ENCODE measurements at regions not wholly inside any gene's neighbourhood (a gene's known extent, or its start where the extent isn't known, plus 50 kb on each side); places are given as distances from the start of the nearest gene placed in this dataset.

DNA sequence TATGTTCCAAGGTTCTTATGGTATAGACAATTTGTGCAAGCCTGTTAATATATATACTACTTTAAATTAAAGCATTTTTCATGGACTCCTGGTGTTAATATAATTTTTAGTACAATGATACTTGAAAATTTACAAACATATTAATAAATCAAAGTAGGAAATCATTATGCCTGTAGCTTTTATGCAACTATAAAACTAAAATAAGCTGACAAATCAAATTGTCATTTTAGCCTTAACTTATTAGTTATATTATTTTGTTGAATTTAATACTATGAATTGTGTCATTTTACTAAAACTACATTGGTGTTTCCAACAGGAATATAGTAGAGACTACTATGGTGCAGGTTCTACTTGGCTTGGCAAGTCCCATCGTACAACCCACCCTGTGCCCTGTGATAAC, 96.0 kb downstream of the MED10 start:
- no peaks in the 10 kb centered on the region for H3K27me3 ChIP-seq (ENCODE audit: insufficient read depth, poor library complexity, severe bottlenecking)
- H3K27ac ChIP-seq (replicated peaks): no peak overlapping the region
- no peak for DNase-seq (ENCODE audit: low read depth in 1 of 2, low spot score in 1 of 2)
- H3K4me3 ChIP-seq (replicated peaks; ENCODE audit: insufficient read depth, low read length): no peak overlapping the region
- TF ChIP-seq REST (IDR thresholded peaks at IDR 0.05; ENCODE audit: insufficient replicate concordance, low read depth) (no peak), GABPA (IDR thresholded peaks at IDR 0.05; ENCODE audit: low read depth) (no peak), POLR2AphosphoS5 (IDR thresholded peaks at IDR 0.05; ENCODE audit: low read depth) (no peak), CTCF (IDR thresholded peaks at IDR 0.05; ENCODE audit: insufficient read depth, low read length) (no peak), SPI1 (IDR thresholded peaks at IDR 0.05; ENCODE audit: borderline replicate concordance, low read depth) (no peak)

DNA sequence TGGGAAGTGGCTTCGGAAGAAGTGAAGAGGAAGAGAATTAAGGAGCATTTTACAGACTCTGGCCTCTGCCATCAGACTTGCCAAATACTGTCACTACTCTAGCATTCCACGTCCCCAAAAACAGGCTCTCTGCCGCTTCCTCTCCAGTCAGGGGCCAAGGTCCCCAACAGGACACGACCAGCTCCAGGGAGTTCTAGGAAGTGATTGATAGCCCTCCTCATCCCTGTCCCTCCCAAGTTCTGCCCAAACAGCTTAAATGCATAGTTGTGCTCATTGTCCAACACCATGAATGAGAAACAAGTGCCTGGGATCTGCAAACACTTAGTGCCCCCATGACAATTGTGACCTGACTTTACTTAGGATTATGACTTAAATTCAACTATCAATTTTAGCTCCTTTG, 96.5 kb downstream of the MED10 start:
- TF ChIP-seq GABPA (IDR thresholded peaks at IDR 0.05; ENCODE audit: low read depth) (no peak), SPI1 (IDR thresholded peaks at IDR 0.05; ENCODE audit: borderline replicate concordance, low read depth) (no peak), CTCF (IDR thresholded peaks at IDR 0.05; ENCODE audit: insufficient read depth, low read length) (no peak), POLR2AphosphoS5 (IDR thresholded peaks at IDR 0.05; ENCODE audit: low read depth) (no peak), REST (IDR thresholded peaks at IDR 0.05; ENCODE audit: insufficient replicate concordance, low read depth) (no peak)
- no peak overlapping the region for H3K27ac ChIP-seq (replicated peaks)

DNA sequence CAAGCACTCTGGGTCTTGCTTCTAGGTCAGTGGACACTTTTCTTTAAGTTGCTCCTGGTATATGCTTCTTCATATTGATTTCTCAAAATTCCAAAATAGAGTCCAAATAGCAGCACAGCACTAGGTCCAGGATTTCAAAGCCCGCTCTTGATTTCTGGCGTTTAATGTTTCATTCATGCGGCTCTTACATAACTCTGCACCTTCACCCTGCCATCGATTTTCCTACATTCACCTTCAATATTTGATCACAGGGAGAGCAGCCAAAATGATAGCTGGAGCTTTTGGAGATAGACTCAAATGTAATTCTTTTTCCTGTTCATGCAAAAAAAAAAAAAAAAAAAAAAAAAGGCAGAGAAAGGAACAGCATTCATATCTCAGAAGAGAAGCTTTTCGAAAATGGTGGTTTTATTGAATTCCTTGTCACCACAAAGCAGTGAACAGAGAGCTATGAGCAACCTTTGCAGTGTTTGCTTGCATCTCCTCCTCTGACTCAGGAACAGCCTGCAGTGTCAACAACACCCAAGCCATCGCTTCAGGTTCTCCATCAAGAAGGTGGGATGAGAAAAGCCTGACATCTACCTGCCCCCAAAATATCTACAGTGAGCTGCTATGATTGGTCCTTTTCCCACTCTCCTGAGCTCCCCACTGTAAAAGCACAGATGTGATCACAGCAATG, 97.8 kb downstream of the MED10 start:
- Histone ChIP-seq H3K27ac (replicated peaks) (no peak overlapping the region), H3K27me3 (ENCODE audit: insufficient read depth, poor library complexity, severe bottlenecking) (no peaks in the 10 kb centered on the region), H3K4me3 (replicated peaks; ENCODE audit: insufficient read depth, low read length) (no peak overlapping the region)
- DNase-seq (ENCODE audit: low read depth in 1 of 2, low spot score in 1 of 2): no peak
- no peak for TF ChIP-seq POLR2AphosphoS5 (IDR thresholded peaks at IDR 0.05; ENCODE audit: low read depth)
- TF ChIP-seq SPI1 (IDR thresholded peaks at IDR 0.05; ENCODE audit: borderline replicate concordance, low read depth): no peak
- no peak for TF ChIP-seq CTCF (IDR thresholded peaks at IDR 0.05; ENCODE audit: insufficient read depth, low read length)
- TF ChIP-seq GABPA (IDR thresholded peaks at IDR 0.05; ENCODE audit: low read depth): no peak
- no peak for TF ChIP-seq REST (IDR thresholded peaks at IDR 0.05; ENCODE audit: insufficient replicate concordance, low read depth)

More for the DNA sequence above, 96.5 kb downstream of the MED10 start:
- Histone ChIP-seq H3K4me3 (replicated peaks; ENCODE audit: insufficient read depth, low read length) (no peak overlapping the region), H3K27me3 (ENCODE audit: insufficient read depth, poor library complexity, severe bottlenecking) (no peaks in the 10 kb centered on the region)
- DNase-seq (ENCODE audit: low read depth in 1 of 2, low spot score in 1 of 2): no peak

Measured in HL-60 (cell line).